DND-41 (cell line): ENCODE measurements at regions not wholly inside any gene's neighbourhood (a gene's known extent, or its start where the extent isn't known, plus 50 kb on each side); places are given as distances from the start of the nearest gene placed in this dataset.
"Not testable (repeated sequence)": the region's sequence is repeated elsewhere in the genome, so short reads cannot be mapped to it uniquely, and the experiment has no call there.

ENCODE experiments used
- EZH2 ChIP-seq: IDR thresholded peaks from 3 replicates; pipeline ENCODE4 v1.6.1; 2012; ENCODE audit warnings: borderline replicate concordance, low read depth, mild to moderate bottlenecking, moderate library complexity, low read length, inconsistent platforms; ENCODE audit not compliant: severe bottlenecking
- TF ChIP-seq, protein P1 (sequence below): IDR thresholded peaks from 2 replicates; pipeline ENCODE4 v1.5.1; 2012; ENCODE audit warnings: borderline replicate concordance, low read length, moderate library complexity, mild to moderate bottlenecking; ENCODE audit not compliant: poor library complexity, severe bottlenecking; ENCODE audit errors: extremely low read depth

DNA sequence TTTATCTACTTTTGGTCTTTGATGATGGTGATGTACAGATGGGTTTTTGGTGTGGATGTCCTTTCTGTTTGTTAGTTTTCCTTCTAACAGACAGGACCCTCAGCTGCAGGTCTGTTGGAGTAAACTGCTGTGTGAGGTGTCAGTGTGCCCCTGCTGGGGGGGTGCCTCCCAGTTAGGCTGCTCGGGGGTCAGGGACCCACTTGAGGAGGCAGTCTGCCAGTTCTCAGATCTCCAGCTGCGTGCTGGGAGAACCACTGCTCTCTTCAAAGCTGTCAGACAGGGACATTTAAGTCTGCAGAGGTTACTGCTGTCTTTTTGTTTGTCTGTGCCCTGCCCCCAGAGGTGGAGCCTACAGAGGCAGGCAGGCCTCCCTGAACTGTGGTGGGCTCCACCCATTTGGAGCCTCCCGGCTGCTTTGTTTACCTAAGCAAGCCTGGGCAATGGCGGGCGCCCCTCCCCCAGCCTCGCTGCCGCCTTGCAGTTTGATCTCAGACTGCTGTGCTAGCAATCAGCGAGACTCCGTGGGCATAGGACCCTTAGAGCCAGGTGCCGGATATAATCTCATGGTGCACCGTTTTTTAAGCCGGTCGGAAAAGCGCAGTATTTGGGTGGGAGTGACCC, 433.7 kb downstream of the CCSER2 start:
- TF ChIP-seq, protein P1, sequence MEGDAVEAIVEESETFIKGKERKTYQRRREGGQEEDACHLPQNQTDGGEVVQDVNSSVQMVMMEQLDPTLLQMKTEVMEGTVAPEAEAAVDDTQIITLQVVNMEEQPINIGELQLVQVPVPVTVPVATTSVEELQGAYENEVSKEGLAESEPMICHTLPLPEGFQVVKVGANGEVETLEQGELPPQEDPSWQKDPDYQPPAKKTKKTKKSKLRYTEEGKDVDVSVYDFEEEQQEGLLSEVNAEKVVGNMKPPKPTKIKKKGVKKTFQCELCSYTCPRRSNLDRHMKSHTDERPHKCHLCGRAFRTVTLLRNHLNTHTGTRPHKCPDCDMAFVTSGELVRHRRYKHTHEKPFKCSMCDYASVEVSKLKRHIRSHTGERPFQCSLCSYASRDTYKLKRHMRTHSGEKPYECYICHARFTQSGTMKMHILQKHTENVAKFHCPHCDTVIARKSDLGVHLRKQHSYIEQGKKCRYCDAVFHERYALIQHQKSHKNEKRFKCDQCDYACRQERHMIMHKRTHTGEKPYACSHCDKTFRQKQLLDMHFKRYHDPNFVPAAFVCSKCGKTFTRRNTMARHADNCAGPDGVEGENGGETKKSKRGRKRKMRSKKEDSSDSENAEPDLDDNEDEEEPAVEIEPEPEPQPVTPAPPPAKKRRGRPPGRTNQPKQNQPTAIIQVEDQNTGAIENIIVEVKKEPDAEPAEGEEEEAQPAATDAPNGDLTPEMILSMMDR: not testable (repeated sequence)
- TF ChIP-seq EZH2: not testable (repeated sequence)
